IMR-90 (cell line): ENCODE measurements at regions not wholly inside any gene's neighbourhood (a gene's known extent, or its start where the extent isn't known, plus 50 kb on each side); places are given as distances from the start of the nearest gene placed in this dataset.

ENCODE experiments used
- ATAC-seq: fragments of 200-7000 bp; cut with Tn5 transposase; 2 replicates; pipeline ENCODE4 v1.9.1; 2020; ENCODE audit warnings: low read depth, mild to moderate bottlenecking, moderate library complexity
- BruUV-seq: library from RNA; stranded (reverse); fragments of 400-500 nt; replicated peaks from 2 replicates; lab custom pipeline; 2021; lab: Mats Ljungman, UMichigan
- CTCF ChIA-PET: fragments of 300-600 bp; formaldehyde crosslinking; extraction: SDS; loops from one replicate; lab custom pipeline; 2021; ENCODE audit warnings: antibody characterized with exemption; lab: Yijun Ruan, JAX
- POLR2A ChIA-PET: fragments of 300-600 bp; sonication (Branson Sonifier 250); formaldehyde crosslinking; loops from one replicate; lab custom pipeline; 2022; ENCODE audit warnings: antibody characterized with exemption; ENCODE audit not compliant: unreplicated experiment; lab: Charles Lee
- DNase-seq: peaks from one replicate; pipeline ENCODE4 v3.0.0; 2013
- H2AFZ ChIP-seq: replicated peaks from 2 replicates; pipeline ENCODE3; 2013; ENCODE audit warnings: low read length, mild to moderate bottlenecking; ENCODE audit not compliant: poor library complexity
- H2AK5ac ChIP-seq: 2 replicates; pipeline ENCODE4 v1.6.1; 2013; ENCODE audit warnings: low read depth, low read length, inconsistent platforms
- H2AK9ac ChIP-seq: replicated peaks from 2 replicates; pipeline ENCODE3; 2013; ENCODE audit warnings: mild to moderate bottlenecking, low read depth, low read length, moderate library complexity; ENCODE audit not compliant: poor library complexity
- H2BK120ac ChIP-seq: 2 replicates; pipeline ENCODE4 v1.6.1; 2013; ENCODE audit warnings: low read depth, low read length, inconsistent platforms
- H2BK15ac ChIP-seq: 3 replicates; pipeline ENCODE4 v1.6.1; 2013; ENCODE audit warnings: low read depth, low read length, inconsistent platforms
- H2BK20ac ChIP-seq: 2 replicates; pipeline ENCODE4 v1.6.1; 2013; ENCODE audit warnings: low read depth, mild to moderate bottlenecking, inconsistent platforms, low read length, moderate library complexity
- H2BK5ac ChIP-seq: 2 replicates; pipeline ENCODE4 v1.6.1; 2013; ENCODE audit warnings: mild to moderate bottlenecking, low read depth, low read length, inconsistent platforms; ENCODE audit not compliant: poor library complexity, severe bottlenecking
- H3K14ac ChIP-seq: replicated peaks from 2 replicates; pipeline ENCODE4 v1.6.1; 2013; ENCODE audit warnings: low read depth, low read length, inconsistent platforms
- H3K18ac ChIP-seq: 2 replicates; pipeline ENCODE4 v1.6.1; 2013; ENCODE audit warnings: low read depth, low read length, control low read depth
- H3K23ac ChIP-seq: 2 replicates; pipeline ENCODE4 v1.6.1; 2013; ENCODE audit warnings: low read depth, low read length, inconsistent platforms
- H3K27ac ChIP-seq: 2 replicates; pipeline ENCODE4 v1.5.1; 2013; ENCODE audit warnings: mild to moderate bottlenecking, control low read depth, low read length; ENCODE audit not compliant: insufficient read depth
- H3K27me3 ChIP-seq: 2 replicates; pipeline ENCODE4 v1.6.1; 2013; ENCODE audit warnings: low read length; ENCODE audit not compliant: control insufficient read depth, insufficient read depth
- H3K36me3 ChIP-seq: 2 replicates; pipeline ENCODE4 v1.6.1; 2013; ENCODE audit warnings: low read length, mixed read lengths; ENCODE audit not compliant: control insufficient read depth, insufficient read depth
- H3K4ac ChIP-seq: 2 replicates; pipeline ENCODE4 v1.6.1; 2013; ENCODE audit warnings: low read depth, low read length, inconsistent platforms
- H3K4me1 ChIP-seq: 2 replicates; pipeline ENCODE4 v1.6.1; 2013; ENCODE audit warnings: low read length, mixed read lengths; ENCODE audit not compliant: control insufficient read depth, insufficient read depth
- H3K4me2 ChIP-seq: 2 replicates; pipeline ENCODE4 v1.6.1; 2013; ENCODE audit warnings: low read depth, mild to moderate bottlenecking, control low read depth, low read length, moderate library complexity
- H3K4me3 ChIP-seq: 2 replicates; pipeline ENCODE4 v1.5.1; 2013; ENCODE audit warnings: low read depth, mild to moderate bottlenecking, control low read depth, low read length, moderate library complexity; ENCODE audit not compliant: insufficient read depth
- H3K56ac ChIP-seq: 2 replicates; pipeline ENCODE4 v1.6.1; 2013; ENCODE audit warnings: low read length, inconsistent platforms; ENCODE audit not compliant: insufficient read depth; ENCODE audit errors: extremely low read depth
- H3K79me1 ChIP-seq, 2 experiments: 2 replicates each; pipeline ENCODE4 v1.6.1; 2013; ENCODE audit warnings: low read length in 2 of 2, inconsistent platforms in 1 of 2, low read depth in 1 of 2
- H3K9ac ChIP-seq: 2 replicates; pipeline ENCODE4 v1.6.1; 2013; ENCODE audit warnings: low read depth, low read length, control low read depth
- H3K9me1 ChIP-seq: 2 replicates; pipeline ENCODE4 v1.6.1; 2013; ENCODE audit warnings: low read length, inconsistent platforms; ENCODE audit not compliant: insufficient read depth
- H3K9me3 ChIP-seq: 2 replicates; pipeline ENCODE4 v1.6.1; 2013; ENCODE audit warnings: low read length; ENCODE audit not compliant: control insufficient read depth, insufficient read depth
- H4K20me1 ChIP-seq: 2 replicates; pipeline ENCODE4 v1.6.1; 2013; ENCODE audit warnings: low read length, inconsistent platforms; ENCODE audit not compliant: insufficient read depth
- H4K5ac ChIP-seq: 2 replicates; pipeline ENCODE4 v1.6.1; 2013; ENCODE audit warnings: mild to moderate bottlenecking, low read depth, low read length, control low read depth
- H4K8ac ChIP-seq, 2 experiments: 2 replicates each; pipeline ENCODE4 v1.6.1; 2013; ENCODE audit warnings: low read depth in 2 of 2, low read length in 2 of 2, control low read depth in 1 of 2, inconsistent platforms in 1 of 2
- H4K91ac ChIP-seq: 2 replicates; pipeline ENCODE4 v1.6.1; 2013; ENCODE audit warnings: low read depth, low read length, inconsistent platforms; ENCODE audit not compliant: insufficient read depth
- CEBPB ChIP-seq: IDR thresholded peaks from 2 replicates; pipeline ENCODE4 v1.6.1; 2012; ENCODE audit warnings: low read depth, low read length, improper control_type of control experiment
- CHD1 ChIP-seq: IDR thresholded peaks from 2 replicates; pipeline ENCODE4 v1.6.1; 2012; ENCODE audit warnings: low read depth, low read length, improper control_type of control experiment
- MAFK ChIP-seq: IDR thresholded peaks from 2 replicates; pipeline ENCODE4 v1.6.1; 2012; ENCODE audit warnings: low read depth, low read length, improper control_type of control experiment
- MAZ ChIP-seq: IDR thresholded peaks from 2 replicates; pipeline ENCODE4 v1.6.1; 2012; ENCODE audit warnings: low read depth, mild to moderate bottlenecking, low read length, improper control_type of control experiment, moderate library complexity, borderline replicate concordance
- MXI1 ChIP-seq: IDR thresholded peaks from 2 replicates; pipeline ENCODE4 v1.6.1; 2012; ENCODE audit warnings: low read depth, mild to moderate bottlenecking, low read length, moderate library complexity, borderline replicate concordance
- POLR2A ChIP-seq: IDR thresholded peaks from 2 replicates; pipeline ENCODE4 v1.6.1; 2012; ENCODE audit warnings: mild to moderate bottlenecking, low read depth, low read length
- RAD21 ChIP-seq: IDR thresholded peaks from 2 replicates; pipeline ENCODE4 v1.6.1; 2012; ENCODE audit warnings: low read length, improper control_type of control experiment
- WGBS, 2 experiments: methylation state at CpG; one replicate each; pipeline versions ENCODE4 v1.1.5 to v1.1.7; 2013; ENCODE audit warnings: missing lambda C conversion rate in 2 of 2; ENCODE audit not compliant: insufficient read length in 1 of 2; ENCODE audit errors: extremely low coverage in 2 of 2; 5-methylcytosine and 5-hydroxymethylcytosine counted together
- dilution Hi-C: fragments of 300-500 bp; cut with HindIII; formaldehyde crosslinking; loops from one replicate; pipeline ENCODE4 v1.14.3; 2018; ENCODE audit warnings: low sequenced_read_pairs; ENCODE audit not compliant: unreplicated experiment
- in situ Hi-C: fragments of 300-500 bp; cut with MboI; formaldehyde crosslinking; loops from 3 replicates; pipeline ENCODE4 v1.14.3; 2019; ENCODE audit warnings: low sequenced_read_pairs, inconsistent platforms, mixed read lengths
- intact Hi-C: fragments of 100-400 bp; cut with micrococcal nuclease; formaldehyde crosslinking; loops from 2 replicates; pipeline ENCODE4 v1.10.0; 2022
- TF ChIP-seq, protein P1 (sequence below): conservative IDR thresholded peaks from 2 replicates; pipeline ENCODE4 v1.5.1; 2012; ENCODE audit warnings: mild to moderate bottlenecking, low read depth, low read length, improper control_type of control experiment
- TF ChIP-seq, protein P2 (sequence below): fragments of 150-350 bp; IDR thresholded peaks from 2 replicates; pipeline ENCODE4 v1.6.1; 2016; ENCODE audit warnings: low read depth, mild to moderate bottlenecking, low read length, moderate library complexity, borderline replicate concordance

DNA sequence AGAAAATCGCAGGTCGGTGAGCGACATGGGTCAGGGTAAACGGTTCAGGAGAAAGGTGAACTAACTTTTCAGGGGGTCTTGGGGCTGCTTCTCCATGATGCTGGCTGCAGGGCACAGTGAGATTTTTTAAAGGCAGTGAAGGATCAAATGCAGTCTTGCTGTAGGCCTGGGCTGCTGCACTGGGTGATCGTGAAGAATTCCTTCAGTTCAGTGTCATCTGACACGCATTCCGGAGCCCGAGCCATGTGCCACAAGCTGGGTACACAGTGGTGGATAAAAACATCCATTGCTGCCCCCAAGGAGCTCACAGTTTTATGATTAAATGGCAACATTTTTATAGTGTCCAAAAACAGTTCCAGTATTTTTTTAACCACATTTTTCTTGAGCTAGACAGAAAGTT is 56.3 kb upstream of the GPR12 start:
- BruUV-seq = no TSS peak
- TF ChIP-seq MAFK (no peak), CHD1 (no peak), RAD21 (no peak), MXI1 (no peak), POLR2A (no peak), CEBPB (no peak), MAZ (no peak)
- TF ChIP-seq, protein P1, sequence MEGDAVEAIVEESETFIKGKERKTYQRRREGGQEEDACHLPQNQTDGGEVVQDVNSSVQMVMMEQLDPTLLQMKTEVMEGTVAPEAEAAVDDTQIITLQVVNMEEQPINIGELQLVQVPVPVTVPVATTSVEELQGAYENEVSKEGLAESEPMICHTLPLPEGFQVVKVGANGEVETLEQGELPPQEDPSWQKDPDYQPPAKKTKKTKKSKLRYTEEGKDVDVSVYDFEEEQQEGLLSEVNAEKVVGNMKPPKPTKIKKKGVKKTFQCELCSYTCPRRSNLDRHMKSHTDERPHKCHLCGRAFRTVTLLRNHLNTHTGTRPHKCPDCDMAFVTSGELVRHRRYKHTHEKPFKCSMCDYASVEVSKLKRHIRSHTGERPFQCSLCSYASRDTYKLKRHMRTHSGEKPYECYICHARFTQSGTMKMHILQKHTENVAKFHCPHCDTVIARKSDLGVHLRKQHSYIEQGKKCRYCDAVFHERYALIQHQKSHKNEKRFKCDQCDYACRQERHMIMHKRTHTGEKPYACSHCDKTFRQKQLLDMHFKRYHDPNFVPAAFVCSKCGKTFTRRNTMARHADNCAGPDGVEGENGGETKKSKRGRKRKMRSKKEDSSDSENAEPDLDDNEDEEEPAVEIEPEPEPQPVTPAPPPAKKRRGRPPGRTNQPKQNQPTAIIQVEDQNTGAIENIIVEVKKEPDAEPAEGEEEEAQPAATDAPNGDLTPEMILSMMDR = no peak
- TF ChIP-seq, protein P2, sequence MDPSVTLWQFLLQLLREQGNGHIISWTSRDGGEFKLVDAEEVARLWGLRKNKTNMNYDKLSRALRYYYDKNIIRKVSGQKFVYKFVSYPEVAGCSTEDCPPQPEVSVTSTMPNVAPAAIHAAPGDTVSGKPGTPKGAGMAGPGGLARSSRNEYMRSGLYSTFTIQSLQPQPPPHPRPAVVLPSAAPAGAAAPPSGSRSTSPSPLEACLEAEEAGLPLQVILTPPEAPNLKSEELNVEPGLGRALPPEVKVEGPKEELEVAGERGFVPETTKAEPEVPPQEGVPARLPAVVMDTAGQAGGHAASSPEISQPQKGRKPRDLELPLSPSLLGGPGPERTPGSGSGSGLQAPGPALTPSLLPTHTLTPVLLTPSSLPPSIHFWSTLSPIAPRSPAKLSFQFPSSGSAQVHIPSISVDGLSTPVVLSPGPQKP = no peak
- ChIA-PET POLR2A (no interaction called here), CTCF (no interaction called here)
- Histone ChIP-seq H3K4me2 (no peak overlapping the region), H2BK15ac (no peak overlapping the region), H2BK5ac (no peak overlapping the region), H3K4ac (no peak overlapping the region), H3K36me3 (no peaks in the 10 kb centered on the region), H3K56ac (no peak overlapping the region), H4K8ac (no peak overlapping the region), H3K18ac (no peak overlapping the region), H3K27ac (no peak overlapping the region), H2AFZ (no peak overlapping the region), H4K91ac (no peak overlapping the region), H3K4me3 (no peak overlapping the region), H3K9me3 (no peaks in the 10 kb centered on the region), H2AK9ac (peak overlapping the region; percentile 48), H3K14ac (no peak overlapping the region), H3K9ac (no peak overlapping the region), H2AK5ac (no peak overlapping the region), H3K27me3 (peaks cover 2% of the 10 kb centered on the region; the same call in 1 of the 2 replicates), H3K79me1 (no peaks in the 10 kb centered on the region), H3K9me1 (no peaks in the 10 kb centered on the region), H4K20me1 (no peaks in the 10 kb centered on the region), H4K5ac (no peak overlapping the region), H2BK120ac (no peak overlapping the region), H2BK20ac (no peak overlapping the region), H3K4me1 (no peaks in the 10 kb centered on the region), H3K23ac (no peak overlapping the region)
- in situ Hi-C loops = no loop called here
- dilution Hi-C loops = no loop called here
- 50% methylated on average over 5 of the region's 8 CpGs; no CpG with 5 or more reads in 1 of the 2 experiments for WGBS, 2 experiments
- ATAC-seq (no peak), DNase-seq (no peak)
- intact Hi-C loops = no loop called here
